ENCODE measurements at regions not wholly inside any gene's neighbourhood (a gene's known extent, or its start where the extent isn't known, plus 50 kb on each side); places are given as distances from the start of the nearest gene placed in this dataset.

DNA sequence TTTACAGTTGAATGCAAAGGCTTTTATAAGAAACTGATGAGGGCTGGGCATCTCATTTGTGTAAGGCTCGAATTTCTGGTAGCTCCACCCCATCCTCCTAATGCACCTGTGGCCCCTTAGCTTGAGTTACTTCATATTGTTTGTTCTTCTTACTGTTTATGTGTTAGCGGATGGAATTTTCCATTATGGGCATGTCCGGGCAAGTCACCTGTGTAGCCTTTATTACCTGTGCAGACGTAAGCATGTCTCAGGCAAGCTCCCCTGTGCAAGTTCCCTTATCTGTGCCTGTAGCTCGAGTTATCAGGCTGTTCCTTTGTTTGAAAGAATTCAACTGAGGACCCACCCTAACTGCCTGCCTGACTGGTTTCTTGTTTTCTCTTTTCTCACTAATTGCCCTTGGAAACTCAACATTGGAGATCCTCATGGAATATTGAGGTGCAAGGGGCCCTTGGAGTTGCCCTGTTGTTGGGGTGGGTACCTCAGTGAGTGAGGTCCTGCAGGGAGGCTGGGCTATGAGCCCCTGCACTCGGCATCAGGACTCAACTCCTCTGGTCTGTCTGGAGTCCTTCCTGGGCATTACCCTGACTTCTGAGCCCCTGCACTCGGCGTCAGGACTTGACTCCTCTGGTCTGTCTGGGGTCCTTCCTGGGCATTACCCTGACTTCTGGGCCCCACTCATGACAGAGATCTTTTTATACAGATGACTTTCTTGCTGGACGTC lies 207.9 kb upstream of the SULF2 start:
- DNase-seq (ENCODE audit: low spot score): no peak
- in situ Hi-C loops (cut with MboI; ENCODE audit: low sequenced_read_pairs, unreplicated experiment): no loop called here
- TF ChIP-seq, protein P1, sequence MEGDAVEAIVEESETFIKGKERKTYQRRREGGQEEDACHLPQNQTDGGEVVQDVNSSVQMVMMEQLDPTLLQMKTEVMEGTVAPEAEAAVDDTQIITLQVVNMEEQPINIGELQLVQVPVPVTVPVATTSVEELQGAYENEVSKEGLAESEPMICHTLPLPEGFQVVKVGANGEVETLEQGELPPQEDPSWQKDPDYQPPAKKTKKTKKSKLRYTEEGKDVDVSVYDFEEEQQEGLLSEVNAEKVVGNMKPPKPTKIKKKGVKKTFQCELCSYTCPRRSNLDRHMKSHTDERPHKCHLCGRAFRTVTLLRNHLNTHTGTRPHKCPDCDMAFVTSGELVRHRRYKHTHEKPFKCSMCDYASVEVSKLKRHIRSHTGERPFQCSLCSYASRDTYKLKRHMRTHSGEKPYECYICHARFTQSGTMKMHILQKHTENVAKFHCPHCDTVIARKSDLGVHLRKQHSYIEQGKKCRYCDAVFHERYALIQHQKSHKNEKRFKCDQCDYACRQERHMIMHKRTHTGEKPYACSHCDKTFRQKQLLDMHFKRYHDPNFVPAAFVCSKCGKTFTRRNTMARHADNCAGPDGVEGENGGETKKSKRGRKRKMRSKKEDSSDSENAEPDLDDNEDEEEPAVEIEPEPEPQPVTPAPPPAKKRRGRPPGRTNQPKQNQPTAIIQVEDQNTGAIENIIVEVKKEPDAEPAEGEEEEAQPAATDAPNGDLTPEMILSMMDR (IDR thresholded peaks at IDR 0.05; ENCODE audit: borderline replicate concordance, control extremely low read depth, extremely low read depth, insufficient read depth, missing control alignments): no peak

DNA sequence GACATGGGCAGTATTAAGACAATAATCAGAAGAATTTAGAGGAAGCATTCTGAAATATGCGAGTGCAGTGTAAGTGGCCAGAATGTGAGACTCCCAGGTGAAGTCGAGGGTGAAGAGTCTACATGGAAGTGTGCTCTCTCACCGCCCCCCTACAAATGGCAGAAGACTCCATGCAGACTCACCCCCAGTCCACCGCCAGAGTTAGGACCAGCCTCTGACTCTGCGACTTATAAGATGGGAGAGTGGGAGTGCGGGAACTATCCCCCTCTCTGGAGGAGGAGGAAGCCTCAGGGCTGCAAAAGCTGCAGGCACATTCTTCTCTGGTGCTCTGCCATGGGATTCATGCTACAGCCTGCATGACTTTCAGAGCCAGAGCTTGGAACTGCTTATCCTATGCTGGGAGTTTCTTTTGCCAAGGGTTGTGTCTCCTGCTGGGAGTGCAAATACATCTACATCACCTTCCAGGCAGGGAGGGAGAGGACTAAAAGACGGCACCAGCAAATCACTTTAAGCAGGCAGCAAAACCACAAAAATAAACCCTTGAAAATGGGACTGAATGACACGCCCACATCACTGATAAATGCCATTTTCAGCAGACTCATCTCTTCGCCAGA lies 206.7 kb upstream of the SULF2 start:
- DNase-seq (ENCODE audit: low spot score): no peak
- TF ChIP-seq, protein P1 (IDR thresholded peaks at IDR 0.05; ENCODE audit: borderline replicate concordance, control extremely low read depth, extremely low read depth, insufficient read depth, missing control alignments): no peak
- in situ Hi-C loops (cut with MboI; ENCODE audit: low sequenced_read_pairs, unreplicated experiment): no loop called here

DNA sequence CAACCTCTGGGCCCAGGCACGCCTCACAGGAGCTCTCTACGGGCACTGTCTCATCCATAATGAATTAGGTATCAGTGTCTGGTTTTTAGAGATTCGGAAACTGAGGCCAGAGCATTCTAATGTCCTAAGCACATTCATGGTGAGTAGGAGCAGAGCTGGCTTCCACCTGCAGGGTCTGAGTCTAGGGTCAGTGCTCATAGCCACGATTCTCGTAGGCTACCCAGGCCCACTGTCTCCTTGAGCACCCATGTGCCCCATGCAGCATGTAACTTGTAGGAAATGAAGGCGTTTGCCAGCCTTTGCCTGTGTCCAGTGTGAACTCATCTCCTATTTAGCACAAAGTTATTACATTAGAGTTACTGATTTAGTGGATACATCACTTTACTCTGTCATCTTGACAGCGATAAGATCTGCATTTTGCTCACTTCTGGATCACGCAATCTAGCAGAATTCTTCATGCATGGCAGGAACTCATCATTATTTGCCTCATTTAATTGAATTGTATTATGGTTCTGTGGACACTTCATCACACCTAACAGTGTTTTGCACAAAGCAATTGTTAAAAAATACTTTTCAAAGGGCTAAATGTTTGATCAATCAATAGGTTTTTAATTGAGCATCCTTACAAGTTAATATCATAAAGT lies 205.3 kb upstream of the SULF2 start:
- no peak for DNase-seq (ENCODE audit: low spot score)

DNA sequence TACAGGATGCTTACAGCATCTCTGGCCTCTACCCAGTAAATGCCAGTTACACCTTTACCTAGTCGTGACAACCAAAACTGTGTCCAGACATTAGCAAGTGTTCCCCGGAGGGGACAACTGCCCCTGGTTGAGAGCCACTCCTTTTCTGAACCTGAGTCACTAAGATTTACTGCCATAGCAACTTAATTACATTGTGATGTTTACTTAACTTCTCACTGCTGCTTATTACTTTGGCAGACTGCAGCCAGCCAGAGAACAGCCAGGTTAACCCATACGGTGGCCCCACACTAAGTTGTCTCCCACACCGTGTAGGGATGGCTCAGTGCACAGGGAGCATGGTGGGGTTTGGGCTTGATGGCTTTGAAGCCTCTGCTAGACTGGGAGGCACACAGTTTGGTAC lies 204.7 kb upstream of the SULF2 start:
- in situ Hi-C loops (cut with MboI; ENCODE audit: low sequenced_read_pairs, unreplicated experiment): no loop called here
- DNase-seq (ENCODE audit: low spot score): no peak
- TF ChIP-seq, protein P1 (IDR thresholded peaks at IDR 0.05; ENCODE audit: borderline replicate concordance, control extremely low read depth, extremely low read depth, insufficient read depth, missing control alignments): no peak

More for the DNA sequence above, 205.3 kb upstream of the SULF2 start:
- TF ChIP-seq, protein P1 (IDR thresholded peaks at IDR 0.05; ENCODE audit: borderline replicate concordance, control extremely low read depth, extremely low read depth, insufficient read depth, missing control alignments): no peak
- in situ Hi-C loops (cut with MboI; ENCODE audit: low sequenced_read_pairs, unreplicated experiment): no loop called here

DNA sequence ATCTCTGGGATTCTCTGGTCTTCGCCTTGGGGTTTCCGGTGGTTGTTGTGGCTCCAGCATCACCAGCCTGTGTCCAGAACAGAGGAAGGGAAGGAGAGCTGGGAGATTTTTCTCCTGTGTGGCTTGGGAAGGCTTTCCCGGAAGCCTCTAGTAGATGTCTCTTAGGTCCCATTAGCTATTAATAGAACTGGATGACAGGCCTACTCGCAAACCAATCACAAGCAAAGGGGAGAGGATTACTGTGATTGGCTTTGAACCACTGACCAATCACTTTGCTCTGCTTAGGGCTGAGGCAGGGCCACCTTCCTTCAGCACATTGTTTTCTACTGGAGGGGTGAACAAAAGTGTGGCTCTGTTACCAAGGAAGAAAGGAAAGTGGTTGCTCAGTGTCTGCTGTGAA lies 203.4 kb upstream of the SULF2 start:
- no peak for DNase-seq (ENCODE audit: low spot score)
- in situ Hi-C loops (cut with MboI; ENCODE audit: low sequenced_read_pairs, unreplicated experiment): no loop called here
- TF ChIP-seq, protein P1 (IDR thresholded peaks at IDR 0.05; ENCODE audit: borderline replicate concordance, control extremely low read depth, extremely low read depth, insufficient read depth, missing control alignments): no peak

DNA sequence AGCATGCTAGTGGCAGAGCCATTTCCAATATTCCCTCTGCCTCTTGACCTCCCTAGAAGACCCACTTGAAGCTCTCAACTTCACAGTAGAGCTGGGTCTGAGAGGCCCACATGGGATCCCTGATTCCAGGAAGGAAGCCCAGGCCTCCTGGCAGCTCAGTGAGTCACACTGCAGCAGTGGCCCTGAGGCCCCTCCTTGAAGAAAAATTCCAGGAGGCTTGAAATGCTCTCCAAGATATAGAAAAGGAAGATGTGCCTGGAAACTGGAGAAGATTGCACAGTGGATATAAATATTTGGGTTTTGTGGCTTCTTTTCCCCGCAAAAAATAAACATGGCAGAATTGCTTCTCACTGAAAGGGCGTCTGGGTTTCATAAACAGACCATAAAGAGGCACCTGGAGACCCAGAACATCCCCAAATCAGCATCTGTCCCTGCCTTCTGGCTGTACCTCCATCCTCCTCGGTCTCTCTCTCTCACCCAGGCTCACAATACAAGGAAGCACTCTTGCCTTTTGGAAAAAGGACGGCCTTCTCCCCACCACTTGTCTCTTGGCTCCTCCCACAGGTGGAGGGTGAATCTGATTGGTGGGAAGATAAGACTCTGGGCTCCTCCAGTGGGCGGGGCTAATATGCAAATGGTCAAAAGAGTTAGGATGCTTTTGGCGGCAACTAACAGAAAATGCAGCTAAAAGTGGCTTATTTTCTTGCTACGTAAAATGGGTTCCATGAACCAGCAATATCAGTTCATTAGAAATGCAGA lies 200.0 kb upstream of the SULF2 start:
- DNase-seq (ENCODE audit: low spot score): no peak
- in situ Hi-C loops (cut with MboI; ENCODE audit: low sequenced_read_pairs, unreplicated experiment): no loop called here
- TF ChIP-seq, protein P1 (IDR thresholded peaks at IDR 0.05; ENCODE audit: borderline replicate concordance, control extremely low read depth, extremely low read depth, insufficient read depth, missing control alignments): no peak
